SK-N-SH (cell line): ENCODE measurements at regions not wholly inside any gene's neighbourhood (a gene's known extent, or its start where the extent isn't known, plus 50 kb on each side); places are given as distances from the start of the nearest gene placed in this dataset.

ENCODE experiments used
- CTCF ChIA-PET: fragments of 300-600, 350-600 bp; formaldehyde crosslinking; extraction: SDS; loops from one replicate; lab custom pipeline; 2021; lab: Yijun Ruan, JAX
- POLR2A ChIA-PET: fragments of 350-600 bp; sonication (Branson Sonifier 250); formaldehyde crosslinking; extraction: SDS; loops from one replicate; lab custom pipeline; 2020; ENCODE audit warnings: antibody characterized with exemption, inconsistent platforms; lab: Yijun Ruan, JAX
- DNase-seq: peaks from one replicate; pipeline ENCODE4 v3.0.0; 2012
- H2AFZ ChIP-seq: fragments of 200-600 bp; sonication (generic); 2 replicates; pipeline ENCODE4 v1.8.1; 2016; ENCODE audit warnings: antibody characterized with exemption, mild to moderate bottlenecking, low read depth
- H3F3A ChIP-seq: fragments of 200-600 bp; sonication (generic); replicated peaks from 2 replicates; pipeline ENCODE3; 2016; ENCODE audit warnings: antibody characterized with exemption, mild to moderate bottlenecking; ENCODE audit not compliant: insufficient read depth
- H3K27ac ChIP-seq, 2 experiments: fragments of 200-500 bp in 1 of 2; fragments of 200-600 bp in 1 of 2; sonication (Bioruptor generic) in 1 of 2; sonication (generic), shearing (Covaris generic) in 1 of 2; 2 replicates each; pipeline versions ENCODE4 v1.5.1 to v1.6.1; 2014 to 2016; ENCODE audit warnings: low read depth in 2 of 2, inconsistent platforms in 1 of 2, low read length in 1 of 2, mild to moderate bottlenecking in 1 of 2, mixed read lengths in 1 of 2
- H3K27me3 ChIP-seq: fragments of 200-600 bp; sonication (generic), shearing (Covaris generic); 2 replicates; pipeline ENCODE4 v1.6.1; 2016; ENCODE audit warnings: mixed run types; ENCODE audit not compliant: insufficient read depth
- H3K36me3 ChIP-seq, 2 experiments: fragments of 200-500 bp in 1 of 2; fragments of 200-600 bp in 1 of 2; sonication (Bioruptor generic) in 1 of 2; sonication (generic) in 1 of 2; replicated peaks in 1 of 2; 2 replicates each; pipeline versions ENCODE3 to v1.5.1; 2014 to 2016; ENCODE audit warnings: low read length in 1 of 2, mild to moderate bottlenecking in 1 of 2; ENCODE audit not compliant: insufficient read depth in 2 of 2, control insufficient read depth in 1 of 2
- H3K4me1 ChIP-seq, 2 experiments: fragments of 200-500 bp in 1 of 2; fragments of 200-600 bp in 1 of 2; sonication (Bioruptor generic) in 1 of 2; sonication (generic), shearing (Covaris generic) in 1 of 2; 2 replicates each; pipeline versions ENCODE4 v1.5.1 to v1.6.1; 2014 to 2016; ENCODE audit warnings: low read depth in 1 of 2, low read length in 1 of 2, mixed run types in 1 of 2; ENCODE audit not compliant: insufficient read depth in 2 of 2, control insufficient read depth in 1 of 2
- H3K4me2 ChIP-seq: fragments of 200-600 bp; sonication (generic), shearing (Covaris generic); 2 replicates; pipeline ENCODE4 v1.6.1; 2017; ENCODE audit warnings: mixed run types
- H3K4me3 ChIP-seq, 2 experiments: fragments of 200-500 bp in 1 of 2; fragments of 200-600 bp in 1 of 2; sonication (Bioruptor generic) in 1 of 2; sonication (generic), shearing (Covaris generic) in 1 of 2; 2 replicates each; pipeline versions ENCODE4 v1.5.1 to v1.8.1; 2014 to 2016; ENCODE audit warnings: low read depth in 2 of 2, inconsistent platforms in 1 of 2, low read length in 1 of 2, mild to moderate bottlenecking in 1 of 2, mixed read lengths in 1 of 2, moderate library complexity in 1 of 2
- H3K79me2 ChIP-seq: fragments of 200-600 bp; sonication (generic); 2 replicates; pipeline ENCODE4 v1.8.1; 2017; ENCODE audit warnings: mild to moderate bottlenecking; ENCODE audit not compliant: insufficient read depth
- H3K9ac ChIP-seq: fragments of 200-600 bp; sonication (generic); 2 replicates; pipeline ENCODE4 v1.6.1; 2017; ENCODE audit warnings: mixed run types
- H3K9me2 ChIP-seq: fragments of 200-600 bp; sonication (generic); 2 replicates; pipeline ENCODE4 v1.6.1; 2017; ENCODE audit warnings: mixed run types
- H3K9me3 ChIP-seq: fragments of 200-600 bp; sonication (generic); 2 replicates; pipeline ENCODE4 v1.6.1; 2017; ENCODE audit warnings: mixed run types, mild to moderate bottlenecking, moderate library complexity
- H4K20me1 ChIP-seq: fragments of 200-600 bp; sonication (generic); 2 replicates; pipeline ENCODE4 v1.6.1; 2017; ENCODE audit warnings: mild to moderate bottlenecking, mixed run types; ENCODE audit not compliant: insufficient read depth
- CTCF ChIP-seq: fragments of 200-600 bp; sonication (generic); IDR thresholded peaks from 2 replicates; pipeline ENCODE4 v1.6.1; 2017; ENCODE audit warnings: antibody characterized with exemption, mild to moderate bottlenecking, moderate library complexity
- EP300 ChIP-seq, 2 experiments: IDR thresholded peaks; 2 replicates each; pipeline versions ENCODE4 v1.4.0 to v1.6.1; 2012; ENCODE audit warnings: borderline replicate concordance in 1 of 2, low read depth in 1 of 2, low read length in 1 of 2
- FOXM1 ChIP-seq: IDR thresholded peaks from 2 replicates; pipeline ENCODE4 v1.4.0; 2012; ENCODE audit warnings: low read depth, mild to moderate bottlenecking
- MEF2A ChIP-seq: IDR thresholded peaks from 2 replicates; pipeline ENCODE4 v1.4.0; 2012; ENCODE audit warnings: low read depth, borderline replicate concordance
- MXI1 ChIP-seq: IDR thresholded peaks from 2 replicates; pipeline ENCODE4 v1.6.1; 2012; ENCODE audit warnings: mild to moderate bottlenecking, low read depth, low read length, improper control_type of control experiment
- NFIC ChIP-seq: IDR thresholded peaks from 2 replicates; pipeline ENCODE4 v1.4.0; 2012; ENCODE audit warnings: borderline replicate concordance
- POLR2AphosphoS5 ChIP-seq: IDR thresholded peaks from 2 replicates; pipeline ENCODE4 v1.6.1; 2012; ENCODE audit warnings: low read depth, low read length
- RAD21 ChIP-seq: IDR thresholded peaks from 2 replicates; pipeline ENCODE4 v1.6.1; 2012; ENCODE audit warnings: mild to moderate bottlenecking, low read length
- RFX5 ChIP-seq: IDR thresholded peaks from 2 replicates; pipeline ENCODE4 v1.6.1; 2012; ENCODE audit warnings: mild to moderate bottlenecking, improper control_type of control experiment, low read length
- RXRA ChIP-seq: IDR thresholded peaks from 2 replicates; pipeline ENCODE4 v1.4.0; 2012; ENCODE audit warnings: low read depth, mild to moderate bottlenecking, borderline replicate concordance
- SIN3A ChIP-seq: IDR thresholded peaks from 2 replicates; pipeline ENCODE4 v1.6.1; 2012; ENCODE audit warnings: low read depth, mild to moderate bottlenecking, low read length, moderate library complexity, borderline replicate concordance
- TAF1 ChIP-seq: IDR thresholded peaks from 2 replicates; pipeline ENCODE4 v1.6.1; 2012; ENCODE audit warnings: low read depth, mild to moderate bottlenecking, low read length, moderate library complexity, borderline replicate concordance
- USF2 ChIP-seq: fragments of 150-350 bp; IDR thresholded peaks from 2 replicates; pipeline ENCODE4 v1.6.1; 2017; ENCODE audit warnings: antibody characterized with exemption, low read length, low read depth, borderline replicate concordance
- YY1 ChIP-seq: IDR thresholded peaks from 2 replicates; pipeline ENCODE4 v1.4.0; 2012; ENCODE audit warnings: low read depth, mild to moderate bottlenecking
- WGBS: methylation state at CpG from one replicate; pipeline ENCODE4 v1.1.6; 2017; ENCODE audit warnings: low lambda C conversion rate; 5-methylcytosine and 5-hydroxymethylcytosine counted together
- TF ChIP-seq, protein P1 (sequence below): fragments of 150-350 bp; IDR thresholded peaks from 2 replicates; pipeline ENCODE4 v1.6.1; 2016; ENCODE audit warnings: mild to moderate bottlenecking, low read depth, low read length

GRCh38 chr7:153405704-153406485 lies 646.3 kb upstream of the DPP6 start:
- TF ChIP-seq SIN3A (no peak), USF2 (no peak), RFX5 (no peak), TAF1 (no peak), MEF2A (no peak), CTCF (no peak), EP300 (IDR thresholded peaks at IDR 0.05; ENCODE audit: borderline replicate concordance in 1 of 2, low read depth in 1 of 2, low read length in 1 of 2) (no peak), YY1 (no peak), FOXM1 (no peak), POLR2AphosphoS5 (no peak), MXI1 (no peak), NFIC (no peak), RXRA (no peak), RAD21 (no peak)
- TF ChIP-seq, protein P1, sequence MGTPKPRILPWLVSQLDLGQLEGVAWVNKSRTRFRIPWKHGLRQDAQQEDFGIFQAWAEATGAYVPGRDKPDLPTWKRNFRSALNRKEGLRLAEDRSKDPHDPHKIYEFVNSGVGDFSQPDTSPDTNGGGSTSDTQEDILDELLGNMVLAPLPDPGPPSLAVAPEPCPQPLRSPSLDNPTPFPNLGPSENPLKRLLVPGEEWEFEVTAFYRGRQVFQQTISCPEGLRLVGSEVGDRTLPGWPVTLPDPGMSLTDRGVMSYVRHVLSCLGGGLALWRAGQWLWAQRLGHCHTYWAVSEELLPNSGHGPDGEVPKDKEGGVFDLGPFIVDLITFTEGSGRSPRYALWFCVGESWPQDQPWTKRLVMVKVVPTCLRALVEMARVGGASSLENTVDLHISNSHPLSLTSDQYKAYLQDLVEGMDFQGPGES: no peak
- Histone ChIP-seq H3K4me1 (no peaks in the 10 kb centered on the region), H3K27me3 (no peaks in the 10 kb centered on the region), H3K79me2 (no peaks in the 10 kb centered on the region), H3K36me3 (no peaks in the 10 kb centered on the region), H3F3A (no peaks in the 10 kb centered on the region), H3K9ac (no peak overlapping the region), H3K9me3 (no peaks in the 10 kb centered on the region; the same call in 1 of the 2 replicates), H3K4me2 (no peak overlapping the region), H3K9me2 (no peaks in the 10 kb centered on the region), H3K27ac (no peak overlapping the region), H3K4me3 (no peak overlapping the region; a peak in 1 of 4 replicates), H4K20me1 (no peaks in the 10 kb centered on the region), H2AFZ (no peak overlapping the region)
- ChIA-PET CTCF (no interaction called here), POLR2A (no interaction called here)
- WGBS: 2% methylated on average over 7 of the region's 7 CpGs
- no peak for DNase-seq
